Neuronal stem cell (in vitro differentiated cells): ENCODE measurements at regions not wholly inside any gene's neighbourhood (a gene's known extent, or its start where the extent isn't known, plus 50 kb on each side); places are given as distances from the start of the nearest gene placed in this dataset.
A peak's percentile ranks its signal among the peaks of the same experiment; 100 is the strongest.

ENCODE experiments used
- DNase-seq: peaks from one replicate; pipeline ENCODE4 v3.0.0-alpha.2; 2013; ENCODE audit warnings: low spot score
- H2AFZ ChIP-seq: one replicate; pipeline ENCODE4 v1.6.1; 2013; ENCODE audit warnings: mild to moderate bottlenecking, low read length, inconsistent platforms
- H2AK5ac ChIP-seq: 2 replicates; pipeline ENCODE4 v1.6.1; 2013; ENCODE audit warnings: low read depth, mild to moderate bottlenecking, inconsistent platforms, low read length, moderate library complexity, mixed read lengths
- H2BK120ac ChIP-seq: 2 replicates; pipeline ENCODE4 v1.6.1; 2013; ENCODE audit warnings: low read depth, mild to moderate bottlenecking, inconsistent platforms, low read length, moderate library complexity, mixed read lengths
- H2BK12ac ChIP-seq: one replicate; pipeline ENCODE4 v1.6.1; 2013; ENCODE audit warnings: low read length, inconsistent platforms
- H2BK15ac ChIP-seq: 2 replicates; pipeline ENCODE4 v1.6.1; 2013; ENCODE audit warnings: mild to moderate bottlenecking, low read length, inconsistent platforms, mixed read lengths
- H2BK5ac ChIP-seq: one replicate; pipeline ENCODE4 v1.6.1; 2013; ENCODE audit warnings: inconsistent platforms, mild to moderate bottlenecking, low read length, moderate library complexity
- H3K14ac ChIP-seq: one replicate; pipeline ENCODE4 v1.6.1; 2013; ENCODE audit warnings: low read length, inconsistent platforms
- H3K18ac ChIP-seq: 2 replicates; pipeline ENCODE4 v1.6.1; 2013; ENCODE audit warnings: low read length, inconsistent platforms
- H3K23ac ChIP-seq: 2 replicates; pipeline ENCODE4 v1.6.1; 2013; ENCODE audit warnings: low read depth, mild to moderate bottlenecking, mixed read lengths, low read length, inconsistent platforms; ENCODE audit not compliant: poor library complexity
- H3K27ac ChIP-seq: replicated peaks from 3 replicates; pipeline ENCODE4 v1.5.1; 2013; ENCODE audit warnings: low read length, inconsistent platforms
- H3K27me3 ChIP-seq, 3 experiments: 2 replicates each; pipeline ENCODE4 v1.6.1; 2013; ENCODE audit warnings: low read length in 3 of 3, mild to moderate bottlenecking in 2 of 3, inconsistent platforms in 1 of 3, low read depth in 1 of 3, mixed read lengths in 1 of 3, moderate library complexity in 1 of 3; ENCODE audit not compliant: control insufficient read depth in 3 of 3, insufficient read depth in 3 of 3
- H3K36me3 ChIP-seq, 2 donors: replicated peaks in 1 of 2; 2 replicates each; pipeline ENCODE4 v1.6.1; 2013; ENCODE audit warnings: low read length in 2 of 2; ENCODE audit not compliant: control insufficient read depth in 2 of 2, insufficient read depth in 2 of 2
- H3K4ac ChIP-seq: 2 replicates; pipeline ENCODE4 v1.6.1; 2013; ENCODE audit warnings: inconsistent platforms, mild to moderate bottlenecking, low read length, moderate library complexity
- H3K4me1 ChIP-seq, 2 donors: 1 replicate in 1 of 2; 2 replicates in 1 of 2; pipeline ENCODE4 v1.6.1; 2013; ENCODE audit warnings: low read length in 2 of 2, low read depth in 1 of 2; ENCODE audit not compliant: control insufficient read depth in 2 of 2, insufficient read depth in 1 of 2
- H3K4me2 ChIP-seq: one replicate; pipeline ENCODE4 v1.6.1; 2013; ENCODE audit warnings: mild to moderate bottlenecking, low read length, inconsistent platforms; ENCODE audit not compliant: insufficient read depth, poor library complexity, severe bottlenecking
- H3K4me3 ChIP-seq, 2 donors: 2 replicates each; pipeline ENCODE4 v1.5.1; 2013; ENCODE audit warnings: low read length in 2 of 2, mild to moderate bottlenecking in 2 of 2, inconsistent platforms in 1 of 2, moderate library complexity in 1 of 2
- H3K79me1 ChIP-seq: one replicate; pipeline ENCODE4 v1.6.1; 2013; ENCODE audit warnings: low read depth, mild to moderate bottlenecking, inconsistent platforms, low read length, moderate library complexity
- H3K9ac ChIP-seq: one replicate; pipeline ENCODE4 v1.6.1; 2013; ENCODE audit warnings: mild to moderate bottlenecking, low read depth, low read length, inconsistent platforms; ENCODE audit not compliant: poor library complexity
- H3K9me3 ChIP-seq, 2 donors: replicated peaks in 1 of 2; 2 replicates each; pipeline versions ENCODE3 to v1.6.1; 2013; ENCODE audit warnings: low read length in 2 of 2, mild to moderate bottlenecking in 2 of 2, inconsistent platforms in 1 of 2, low read depth in 1 of 2, mixed read lengths in 1 of 2, moderate library complexity in 1 of 2; ENCODE audit not compliant: control insufficient read depth in 2 of 2, insufficient read depth in 1 of 2
- H4K8ac ChIP-seq: one replicate; pipeline ENCODE4 v1.6.1; 2013; ENCODE audit warnings: low read depth, mild to moderate bottlenecking, inconsistent platforms, low read length, moderate library complexity
- H4K91ac ChIP-seq: one replicate; pipeline ENCODE4 v1.6.1; 2013; ENCODE audit warnings: low read length, low read depth, mild to moderate bottlenecking, inconsistent platforms; ENCODE audit not compliant: poor library complexity
- WGBS, 2 donors: extraction: QIAGEN DNeasy Blood & Tissue Kit; methylation state at CpG; one replicate each; pipeline ENCODE4 v1.1.7; 2013; ENCODE audit warnings: missing lambda C conversion rate in 2 of 2, mixed read lengths in 1 of 2; ENCODE audit not compliant: insufficient read length in 2 of 2, insufficient replicate concordance in 1 of 2; ENCODE audit errors: extremely low coverage in 2 of 2; 5-methylcytosine and 5-hydroxymethylcytosine counted together

DNA sequence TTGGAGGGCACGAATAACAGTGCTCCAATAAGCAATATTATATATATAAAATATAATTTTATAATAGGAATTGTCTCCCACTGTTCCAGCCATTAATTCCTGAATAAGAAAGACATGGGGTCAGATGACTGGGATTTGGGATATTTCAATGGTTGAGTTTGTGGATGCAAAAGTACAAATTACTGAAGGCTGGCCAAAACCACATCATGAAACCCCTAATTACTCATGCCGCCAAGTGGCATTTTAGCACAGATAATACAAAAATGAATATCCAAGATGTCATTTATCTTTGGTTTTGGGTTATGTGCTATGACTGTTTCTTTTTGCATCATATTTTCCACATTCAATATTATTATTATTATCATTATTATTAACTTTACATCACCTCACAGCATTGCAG is 261.4 kb upstream of the TBX3 start:
- no peak overlapping the region for H3K9ac ChIP-seq
- no peak overlapping the region for H3K23ac ChIP-seq
- no peak overlapping the region for H2BK15ac ChIP-seq
- no peak for DNase-seq
- H4K8ac ChIP-seq, result no peak overlapping the region
- H3K4me2 ChIP-seq, result no peak overlapping the region
- H2AFZ ChIP-seq, result no peak overlapping the region
- no peak overlapping the region for H2BK120ac ChIP-seq
- no CpG with 5 or more reads among the region's 2 CpGs for WGBS, 2 donors
- no peak overlapping the region for H4K91ac ChIP-seq
- peaks cover 0 to 2% of the 10 kb centered on the region in 2 donors for H3K4me1 ChIP-seq
- H3K18ac ChIP-seq, result no peak overlapping the region
- no peaks in the 10 kb centered on the region for H3K36me3 ChIP-seq
- H3K27ac ChIP-seq, result no peak overlapping the region
- H3K27me3 ChIP-seq, result no peaks in the 10 kb centered on the region
- H3K79me1 ChIP-seq, result no peaks in the 10 kb centered on the region
- no peak overlapping the region for H2BK5ac ChIP-seq
- no peak overlapping the region for H3K14ac ChIP-seq
- H3K4ac ChIP-seq, result no peak overlapping the region
- H2BK12ac ChIP-seq, result no peak overlapping the region
- no peaks in the 10 kb centered on the region for H3K9me3 ChIP-seq
- no peak overlapping the region for H2AK5ac ChIP-seq
- H3K4me3 ChIP-seq, result no peak overlapping the region

- Histone ChIP-seq H4K8ac (no peak overlapping the region), H3K27me3 (no peaks in the 10 kb centered on the region), H3K79me1 (no peaks in the 10 kb centered on the region), H2AFZ (no peak overlapping the region), H2BK15ac (no peak overlapping the region), H2BK12ac (no peak overlapping the region), H4K91ac (no peak overlapping the region), H3K4me2 (no peak overlapping the region), H3K4ac (no peak overlapping the region), H3K4me3 (no peak overlapping the region), H3K9ac (no peak overlapping the region), H3K36me3 (no peaks in the 10 kb centered on the region), H3K18ac (no peak overlapping the region), H2BK5ac (no peak overlapping the region), H2AK5ac (no peak overlapping the region), H3K4me1 (peaks cover 0 to 2% of the 10 kb centered on the region in 2 donors), H3K23ac (no peak overlapping the region), H3K9me3 (no peaks in the 10 kb centered on the region), H3K14ac (no peak overlapping the region), H3K27ac (no peak overlapping the region), H2BK120ac (no peak overlapping the region)
- no peak for DNase-seq
- WGBS, 2 donors, result no CpG with 5 or more reads among the region's 4 CpGs
Observed at GRCh38 chr12:114944736-114945135, 260.8 kb upstream of the TBX3 start.

GRCh38 chr12:114943601-114944000 is 259.6 kb upstream of the TBX3 start:
- Histone ChIP-seq H3K36me3 (no peaks in the 10 kb centered on the region), H3K4me1 (peaks cover 0 to 3% of the 10 kb centered on the region in 2 donors), H2BK15ac (no peak overlapping the region), H4K91ac (no peak overlapping the region), H3K4ac (no peak overlapping the region), H2BK5ac (no peak overlapping the region), H3K9ac (no peak overlapping the region), H2AFZ (no peak overlapping the region), H3K14ac (no peak overlapping the region), H2BK12ac (no peak overlapping the region), H2AK5ac (no peak overlapping the region), H3K23ac (no peak overlapping the region), H3K9me3 (no peaks in the 10 kb centered on the region), H3K27ac (no peak overlapping the region), H3K18ac (no peak overlapping the region), H3K79me1 (no peaks in the 10 kb centered on the region), H4K8ac (no peak overlapping the region), H2BK120ac (no peak overlapping the region), H3K4me3 (no peak overlapping the region), H3K27me3 (no peaks in the 10 kb centered on the region), H3K4me2 (no peak overlapping the region)
- no CpG with 5 or more reads among the region's 1 CpG for WGBS, 2 donors
- DNase-seq, result no peak

- WGBS, 2 donors, result no CpG with 5 or more reads among the region's 18 CpGs
- Histone ChIP-seq H2BK120ac (no peak overlapping the region), H3K36me3 (no peaks in the 10 kb centered on the region), H3K27me3 (no peaks in the 10 kb centered on the region), H3K27ac (peak overlapping the region; percentile 70), H2BK12ac (no peak overlapping the region), H3K23ac (no peak overlapping the region), H2AK5ac (no peak overlapping the region), H3K4me3 (no peak overlapping the region), H2AFZ (no peak overlapping the region), H2BK5ac (no peak overlapping the region), H3K9ac (no peak overlapping the region), H2BK15ac (no peak overlapping the region), H3K4ac (no peak overlapping the region), H3K14ac (no peak overlapping the region), H3K4me1 (peaks cover 0 to 5% of the 10 kb centered on the region in 2 donors), H3K18ac (no peak overlapping the region), H4K8ac (no peak overlapping the region), H3K9me3 (no peaks in the 10 kb centered on the region), H4K91ac (no peak overlapping the region), H3K4me2 (no peak overlapping the region), H3K79me1 (no peaks in the 10 kb centered on the region)
- peak; percentile 49 for DNase-seq
Observed at GRCh38 chr12:114938487-114939210, 254.7 kb upstream of the TBX3 start.
